GM23338 (cell line): ENCODE measurements at regions not wholly inside any gene's neighbourhood (a gene's known extent, or its start where the extent isn't known, plus 50 kb on each side); places are given as distances from the start of the nearest gene placed in this dataset.

ENCODE experiments used
- ATAC-seq: fragments of 200-7000 bp; cut with Tn5 transposase; 3 replicates; pipeline ENCODE4 v1.9.1; 2020
- DNase-seq: peaks from one replicate; pipeline ENCODE4 v3.0.0-alpha.2; 2015; ENCODE audit warnings: low spot score
- H2AFZ ChIP-seq: fragments of 200-600 bp; sonication (generic); 2 replicates; pipeline ENCODE4 v1.8.0; 2016; ENCODE audit warnings: antibody characterized with exemption, mild to moderate bottlenecking, moderate library complexity
- H3F3A ChIP-seq: fragments of 200-600 bp; sonication (generic); replicated peaks from 2 replicates; pipeline ENCODE4 v1.8.0; 2017; ENCODE audit warnings: antibody characterized with exemption, mixed run types, low read depth
- H3K27ac ChIP-seq: fragments of 200-600 bp; sonication (generic); 2 replicates; pipeline ENCODE4 v1.6.1; 2016; ENCODE audit warnings: low read depth
- H3K27me3 ChIP-seq: fragments of 200-600 bp; sonication (generic); 2 replicates; pipeline ENCODE4 v1.8.0; 2016; ENCODE audit warnings: mild to moderate bottlenecking, mixed run types, moderate library complexity; ENCODE audit not compliant: insufficient read depth
- H3K36me3 ChIP-seq: fragments of 200-600 bp; sonication (generic); 2 replicates; pipeline ENCODE4 v1.8.0; 2016; ENCODE audit warnings: mild to moderate bottlenecking; ENCODE audit not compliant: insufficient read depth
- H3K4me1 ChIP-seq: fragments of 200-600 bp; sonication (generic); 2 replicates; pipeline ENCODE4 v1.8.0; 2016; ENCODE audit warnings: mild to moderate bottlenecking, moderate library complexity; ENCODE audit not compliant: insufficient read depth
- H3K4me2 ChIP-seq: fragments of 200-600 bp; sonication (generic); 2 replicates; pipeline ENCODE4 v1.7.1; 2017; ENCODE audit warnings: mixed run types
- H3K4me3 ChIP-seq: fragments of 200-600 bp; sonication (generic); 2 replicates; pipeline ENCODE4 v1.6.1; 2016; ENCODE audit warnings: mixed run types
- H3K79me2 ChIP-seq: fragments of 200-600 bp; sonication (generic); replicated peaks from 2 replicates; pipeline ENCODE4 v1.8.0; 2017; ENCODE audit warnings: mild to moderate bottlenecking; ENCODE audit not compliant: insufficient read depth
- H3K9me2 ChIP-seq: fragments of 200-600 bp; sonication (generic); 2 replicates; pipeline ENCODE4 v1.8.0; 2017; ENCODE audit not compliant: insufficient read depth
- H4K20me1 ChIP-seq: fragments of 200-600 bp; sonication (generic); replicated peaks from 2 replicates; pipeline ENCODE4 v1.8.0; 2017; ENCODE audit warnings: mild to moderate bottlenecking; ENCODE audit not compliant: insufficient read depth
- H3K27ac Mint-ChIP-seq: 2 replicates; pipeline ENCODE4 v1.8.0; 2020; ENCODE audit warnings: inconsistent platforms, mild to moderate bottlenecking, moderate library complexity, mixed read lengths
- H3K27me3 Mint-ChIP-seq: 3 replicates; pipeline ENCODE4 v1.8.0; 2022; ENCODE audit warnings: low read depth, mild to moderate bottlenecking, moderate library complexity, mixed read lengths, inconsistent platforms; ENCODE audit not compliant: insufficient read depth, poor library complexity
- H3K36me3 Mint-ChIP-seq: 3 replicates; pipeline ENCODE4 v1.8.0; 2021; ENCODE audit warnings: low read depth, mild to moderate bottlenecking, inconsistent platforms, moderate library complexity, mixed read lengths
- H3K4me1 Mint-ChIP-seq: 3 replicates; pipeline ENCODE4 v1.8.0; 2020; ENCODE audit warnings: mild to moderate bottlenecking, inconsistent platforms, mixed read lengths
- H3K4me3 Mint-ChIP-seq: 3 replicates; pipeline ENCODE4 v1.8.0; 2021; ENCODE audit warnings: moderate library complexity, mild to moderate bottlenecking, inconsistent platforms, mixed read lengths
- H3K9me3 Mint-ChIP-seq: 3 replicates; pipeline ENCODE4 v1.8.0; 2020; ENCODE audit warnings: moderate library complexity, mild to moderate bottlenecking, inconsistent platforms, mixed read lengths
- CREB1 ChIP-seq: fragments of 250-450 bp; sonication (Bioruptor Pico); IDR thresholded peaks from 2 replicates; pipeline ENCODE4 v1.5.0; 2020; ENCODE audit warnings: low read depth, mild to moderate bottlenecking, moderate library complexity
- CTCF ChIP-seq, 2 experiments: fragments of 200-600 bp in 1 of 2; sonication (generic) in 1 of 2; conservative IDR thresholded peaks; 2 replicates each; pipeline versions ENCODE4 v1.5.1 to v1.6.1; 2016 to 2017; ENCODE audit warnings: antibody characterized with exemption in 2 of 2, low read depth in 2 of 2, mild to moderate bottlenecking in 2 of 2, moderate library complexity in 1 of 2
- ETS1 ChIP-seq: IDR thresholded peaks from 2 replicates; pipeline ENCODE4 v1.6.1; 2016; ENCODE audit warnings: antibody characterized with exemption
- EZH2 ChIP-seq: fragments of 200-600 bp; sonication (generic); IDR thresholded peaks from one replicate; pipeline ENCODE4 v1.8.0; 2017; ENCODE audit warnings: antibody characterized with exemption, mild to moderate bottlenecking, low read depth; ENCODE audit not compliant: unreplicated experiment
- EZH2phosphoT487 ChIP-seq: fragments of 200-600 bp; sonication (generic); IDR thresholded peaks from one replicate; pipeline ENCODE4 v1.8.1; 2018; ENCODE audit warnings: antibody characterized with exemption; ENCODE audit not compliant: unreplicated experiment
- JUNB ChIP-seq: IDR thresholded peaks from one replicate; pipeline ENCODE4 v1.6.1; 2016; ENCODE audit warnings: antibody characterized with exemption; ENCODE audit not compliant: unreplicated experiment
- NANOG ChIP-seq: IDR thresholded peaks from 2 replicates; pipeline ENCODE4 v1.6.1; 2016; ENCODE audit warnings: antibody characterized with exemption, borderline replicate concordance
- POLR2AphosphoS5 ChIP-seq: IDR thresholded peaks from 2 replicates; pipeline ENCODE4 v1.6.1; 2016; ENCODE audit warnings: antibody characterized with exemption, low read depth
- REST ChIP-seq: IDR thresholded peaks from one replicate; pipeline ENCODE4 v1.6.1; 2018; ENCODE audit warnings: antibody characterized with exemption; ENCODE audit not compliant: unreplicated experiment
- STAT1 ChIP-seq: IDR thresholded peaks from one replicate; pipeline ENCODE4 v1.6.1; 2016; ENCODE audit warnings: antibody characterized with exemption; ENCODE audit not compliant: unreplicated experiment
- ZNF114 ChIP-seq: fragments of 250-450 bp; sonication (Bioruptor Pico); IDR thresholded peaks from 2 replicates; pipeline ENCODE4 v1.5.0; 2020; ENCODE audit warnings: mild to moderate bottlenecking, moderate library complexity
- ZNF331 ChIP-seq: fragments of 250-450 bp; sonication (Bioruptor Pico); IDR thresholded peaks from 2 replicates; pipeline ENCODE4 v1.5.0; 2020; ENCODE audit warnings: low read depth, mild to moderate bottlenecking, moderate library complexity
- ZNF462 ChIP-seq: fragments of 250-450 bp; sonication (Bioruptor Pico); IDR thresholded peaks from 2 replicates; pipeline ENCODE4 v1.5.0; 2020; ENCODE audit warnings: mild to moderate bottlenecking, moderate library complexity

GRCh38 chr2:142615876-142616275 lies 261.6 kb upstream of the KYNU start:
- no peaks in the 10 kb centered on the region for H3K27me3 Mint-ChIP-seq
- no peak overlapping the region for H3K4me3 ChIP-seq
- H3F3A ChIP-seq: no peaks in the 10 kb centered on the region
- no peak overlapping the region for H3K27ac Mint-ChIP-seq
- H3K9me2 ChIP-seq: no peaks in the 10 kb centered on the region
- no peak overlapping the region for H3K27ac ChIP-seq
- H4K20me1 ChIP-seq: no peaks in the 10 kb centered on the region
- no peaks in the 10 kb centered on the region for H3K79me2 ChIP-seq
- H3K27me3 ChIP-seq: no peaks in the 10 kb centered on the region
- H3K4me3 Mint-ChIP-seq: no peak overlapping the region
- H3K4me1 ChIP-seq: no peaks in the 10 kb centered on the region; the same call in 1 of the 2 replicates
- TF ChIP-seq ZNF462 (no peak), NANOG (no peak), ZNF331 (CRISPR knock-in tag) (no peak), ZNF114 (no peak), ETS1 (no peak), CREB1 (CRISPR knock-in tag) (no peak), EZH2phosphoT487 (no peak), JUNB (no peak), POLR2AphosphoS5 (no peak), STAT1 (no peak), EZH2 (no peak), REST (no peak), CTCF (conservative IDR thresholded peaks at IDR 0.05; ENCODE audit: low read depth in 2 of 2) (no peak)
- no peak overlapping the region for H3K4me2 ChIP-seq
- no peaks in the 10 kb centered on the region; the same call in 2 of the 3 replicates for H3K36me3 Mint-ChIP-seq
- H3K9me3 Mint-ChIP-seq: no peaks in the 10 kb centered on the region
- H3K4me1 Mint-ChIP-seq: peaks cover 11% of the 10 kb centered on the region
- H2AFZ ChIP-seq: no peak overlapping the region
- no peak for DNase-seq
- no peaks in the 10 kb centered on the region for H3K36me3 ChIP-seq
- ATAC-seq: no peak
